WI38 (cell line): ENCODE measurements at regions not wholly inside any gene's neighbourhood (a gene's known extent, or its start where the extent isn't known, plus 50 kb on each side); places are given as distances from the start of the nearest gene placed in this dataset.

Experiments
- H3K4me3 ChIP-seq: 2 replicates; pipeline ENCODE4 v1.5.1; 2011; ENCODE audit warnings: low read depth, mild to moderate bottlenecking, control low read depth, low read length
- CTCF ChIP-seq: IDR thresholded peaks from 2 replicates; pipeline ENCODE4 v1.5.1; 2012; ENCODE audit warnings: low read depth, mild to moderate bottlenecking, control low read depth, low read length

DNA sequence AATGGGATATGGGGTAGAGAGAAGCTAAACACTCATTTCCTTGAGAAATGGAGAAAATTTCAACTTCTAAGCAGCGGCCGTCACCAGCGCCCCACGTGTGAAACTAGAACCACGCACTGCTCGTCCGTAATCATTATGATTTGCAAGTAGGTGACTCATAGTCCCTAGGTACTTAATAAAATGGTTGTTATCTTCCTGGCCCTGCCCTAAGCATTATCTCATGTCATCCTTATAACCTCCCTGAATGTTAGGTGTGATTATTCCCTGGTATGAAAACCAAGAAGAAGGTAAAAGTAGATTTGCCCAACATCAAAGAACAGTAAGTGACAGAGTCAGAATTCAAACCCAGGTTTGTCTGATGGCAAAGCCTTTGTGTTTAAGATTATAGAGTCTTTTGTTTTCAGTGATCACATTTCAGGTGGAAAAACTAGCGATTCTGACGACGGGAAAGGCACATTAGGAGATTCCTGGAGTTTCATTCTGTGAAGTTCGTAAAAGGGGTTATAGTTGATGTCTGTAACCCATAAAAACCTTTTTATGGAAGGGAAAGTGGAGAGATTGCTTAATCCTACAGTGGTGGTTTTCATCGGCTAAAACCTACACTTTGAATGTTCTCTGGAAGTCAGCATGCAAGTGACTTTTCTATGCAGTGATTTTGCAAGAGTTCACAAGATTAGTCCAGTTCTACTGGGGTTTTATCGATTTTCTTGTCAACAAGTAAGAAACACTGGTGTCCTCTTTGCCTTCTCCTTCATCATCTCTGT is 202.9 kb upstream of the WWC1 start:
- no peak overlapping the region for H3K4me3 ChIP-seq
- TF ChIP-seq CTCF: no peak

- no peak for TF ChIP-seq CTCF
These were observed 202.1 kb upstream of the WWC1 start for GRCh38 chr5:168089201-168089887.

GRCh38 chr5:168092209-168093185 is 198.9 kb upstream of the WWC1 start:
- TF ChIP-seq CTCF: no peak

More at GRCh38 chr5:168089201-168089887, 202.1 kb upstream of the WWC1 start:
- H3K4me3 ChIP-seq: no peak overlapping the region

DNA sequence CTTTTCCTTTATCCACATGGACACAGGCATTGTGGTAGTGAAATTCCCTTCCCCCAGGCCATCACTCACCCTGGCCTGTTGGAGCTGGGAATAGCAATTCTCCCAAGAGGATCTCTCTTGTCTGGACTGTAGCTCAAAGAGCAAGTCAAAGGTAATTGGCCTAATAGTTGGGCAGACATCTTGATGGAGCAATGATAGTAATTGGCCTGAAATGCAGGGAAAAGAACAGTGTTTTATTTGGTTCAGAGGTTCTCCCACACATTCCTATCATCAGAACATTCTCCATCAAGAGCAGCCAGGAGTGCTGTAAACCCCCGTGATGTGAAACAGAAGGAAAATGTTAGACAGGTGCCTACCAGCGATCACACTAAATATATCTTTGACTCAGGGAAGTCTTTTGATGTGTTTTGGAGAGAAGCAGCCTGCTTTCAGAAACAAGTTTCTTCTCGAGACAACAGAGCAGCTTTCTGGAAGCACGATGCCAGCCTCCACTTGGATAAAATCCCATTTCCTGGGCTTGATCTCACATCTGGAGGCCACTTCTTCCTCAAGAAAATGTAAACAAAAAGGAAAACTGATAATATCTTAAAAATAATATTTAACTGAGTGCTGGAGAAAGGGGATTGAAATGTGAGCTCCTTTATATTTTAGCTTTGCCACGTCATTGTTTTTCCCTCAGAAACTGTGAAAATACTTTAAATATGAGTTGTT is 198.1 kb upstream of the WWC1 start:
- no peak for TF ChIP-seq CTCF
- H3K4me3 ChIP-seq: no peak overlapping the region

More at GRCh38 chr5:168092209-168093185, 198.9 kb upstream of the WWC1 start:
- H3K4me3 ChIP-seq: no peak overlapping the region

GRCh38 chr5:168096525-168096924 is 194.9 kb upstream of the WWC1 start:
- H3K4me3 ChIP-seq: no peak overlapping the region
- TF ChIP-seq CTCF: no peak

DNA sequence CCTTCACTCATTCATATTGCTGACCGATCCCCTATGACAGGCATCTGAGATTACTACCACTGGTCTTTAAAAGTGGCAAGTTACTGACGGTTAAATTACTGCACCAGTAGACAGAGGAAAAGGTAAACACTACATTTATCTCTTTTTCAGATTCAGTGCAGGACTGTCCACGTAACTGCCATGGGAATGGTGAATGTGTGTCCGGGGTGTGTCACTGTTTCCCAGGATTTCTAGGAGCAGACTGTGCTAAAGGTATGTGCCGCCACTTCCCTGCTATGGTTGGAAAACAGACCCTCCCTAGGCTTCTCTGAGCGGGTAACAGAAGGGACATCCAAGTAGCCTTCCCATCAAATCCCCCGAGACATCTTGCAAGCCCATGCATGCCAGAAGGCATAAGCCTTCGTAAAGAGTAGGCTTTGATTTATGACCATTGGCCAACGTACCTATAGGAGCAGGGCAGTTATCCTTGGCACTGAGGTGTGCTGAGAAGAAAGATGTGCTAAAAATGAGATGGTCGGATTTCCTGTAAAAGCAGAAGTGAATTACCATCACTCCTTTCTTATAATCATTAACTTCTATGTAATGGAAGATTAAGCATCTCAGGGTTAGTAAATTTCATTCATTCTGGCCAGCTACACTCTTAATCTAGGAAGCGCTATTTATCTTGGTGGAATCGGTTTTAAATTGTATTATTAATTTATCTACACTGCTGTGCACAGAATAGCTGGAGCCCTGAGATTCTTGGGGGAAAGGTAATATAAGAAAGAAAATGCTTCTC is 193.4 kb upstream of the WWC1 start:
- TF ChIP-seq CTCF: no peak
- no peak overlapping the region for H3K4me3 ChIP-seq
